Aorta (tissue), 5 donors: ENCODE measurements at regions not wholly inside any gene's neighbourhood (a gene's known extent, or its start where the extent isn't known, plus 50 kb on each side); places are given as distances from the start of the nearest gene placed in this dataset.

Experiments used
- ATAC-seq: fragments of 200-7000 bp; cut with Tn5 transposase; one replicate; pipeline ENCODE4 v1.9.1; 2022; ENCODE audit warnings: moderate library complexity; ENCODE audit not compliant: low FRiP score
- DNase-seq, 2 donors: peaks; one replicate each; pipeline ENCODE4 v3.0.0-alpha.2; 2020
- H3K27ac ChIP-seq, 2 donors: one replicate each; pipeline ENCODE4 v1.5.1; 2013; ENCODE audit warnings: low read length in 2 of 2, mild to moderate bottlenecking in 2 of 2, moderate library complexity in 2 of 2, control low read depth in 1 of 2, inconsistent platforms in 1 of 2, low read depth in 1 of 2
- H3K27me3 ChIP-seq, 2 donors: one replicate each; pipeline ENCODE4 v1.6.1; 2013; ENCODE audit warnings: control low read depth in 1 of 2, low read length in 1 of 2, mild to moderate bottlenecking in 1 of 2, moderate library complexity in 1 of 2; ENCODE audit not compliant: insufficient read depth in 2 of 2, control insufficient read depth in 1 of 2
- H3K36me3 ChIP-seq, 2 donors: one replicate each; pipeline ENCODE4 v1.6.1; 2013; ENCODE audit warnings: control low read depth in 1 of 2, low read length in 1 of 2, mild to moderate bottlenecking in 1 of 2; ENCODE audit not compliant: insufficient read depth in 2 of 2, control insufficient read depth in 1 of 2
- H3K4me1 ChIP-seq, 2 donors: one replicate each; pipeline ENCODE4 v1.6.1; 2013; ENCODE audit warnings: low read length in 2 of 2, control low read depth in 1 of 2, mild to moderate bottlenecking in 1 of 2, moderate library complexity in 1 of 2; ENCODE audit not compliant: insufficient read depth in 2 of 2, control insufficient read depth in 1 of 2
- H3K4me3 ChIP-seq, 2 donors: one replicate each; pipeline ENCODE4 v1.5.1; 2013; ENCODE audit warnings: low read length in 2 of 2, control low read depth in 1 of 2, mild to moderate bottlenecking in 1 of 2
- H3K9me3 ChIP-seq: one replicate; pipeline ENCODE4 v1.6.1; 2013; ENCODE audit warnings: mild to moderate bottlenecking, low read length; ENCODE audit not compliant: control insufficient read depth
- WGBS, 2 donors: extraction: QIAGEN DNeasy Blood & Tissue Kit; methylation state at CpG; one replicate each; pipeline ENCODE4 v1.1.7; 2013; 5-methylcytosine and 5-hydroxymethylcytosine counted together
- intact Hi-C, 2 donors: fragments of 100-400 bp; cut with DNase I; formaldehyde crosslinking; loops; one replicate each; pipeline versions ENCODE4 v1.14.2 to v1.15.0; 2022
- donor health status: healthy with polysubstance abuse.
- donor health status: Bipolar disorder and iron deficiency.
- donor health status: DM: no; HTN: no; CAD: no.
- donor health status: DM: no; HTN: no; CAD: no.
- donor health status: DM: yes; HTN: yes; CAD: no.

DNA sequence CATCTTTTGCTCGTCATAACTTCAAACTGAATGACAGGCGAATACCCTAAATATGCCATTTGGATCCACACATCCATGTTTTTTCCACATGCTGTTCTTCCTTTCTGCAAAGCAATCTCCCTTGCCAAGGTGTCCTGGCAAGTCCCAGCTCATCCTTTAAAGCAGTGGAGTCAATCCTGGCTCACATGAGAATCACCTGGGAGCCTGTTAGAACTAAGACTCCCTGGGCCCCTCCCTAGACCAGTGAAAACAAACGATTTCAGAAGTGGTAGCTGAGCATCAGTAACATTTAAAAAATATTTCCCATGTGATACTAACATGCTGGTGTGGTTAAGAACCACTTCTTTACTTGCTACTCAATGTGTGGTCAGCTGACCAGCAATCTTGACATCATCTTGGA is 50.6 kb upstream of the PARD3B start:
- DNase-seq (no peak), ATAC-seq (no peak)
- Histone ChIP-seq H3K4me3 (no peak overlapping the region), H3K36me3 (no peaks in the 10 kb centered on the region), H3K4me1 (peaks cover 5 to 7% of the 10 kb centered on the region in 2 donors), H3K9me3 (no peaks in the 10 kb centered on the region), H3K27me3 (no peaks in the 10 kb centered on the region), H3K27ac (no peak overlapping the region)
- intact Hi-C loops: no loop called here
- 90 to 92% methylated on average over 3 of the region's 3 CpGs for WGBS, 2 donors

DNA sequence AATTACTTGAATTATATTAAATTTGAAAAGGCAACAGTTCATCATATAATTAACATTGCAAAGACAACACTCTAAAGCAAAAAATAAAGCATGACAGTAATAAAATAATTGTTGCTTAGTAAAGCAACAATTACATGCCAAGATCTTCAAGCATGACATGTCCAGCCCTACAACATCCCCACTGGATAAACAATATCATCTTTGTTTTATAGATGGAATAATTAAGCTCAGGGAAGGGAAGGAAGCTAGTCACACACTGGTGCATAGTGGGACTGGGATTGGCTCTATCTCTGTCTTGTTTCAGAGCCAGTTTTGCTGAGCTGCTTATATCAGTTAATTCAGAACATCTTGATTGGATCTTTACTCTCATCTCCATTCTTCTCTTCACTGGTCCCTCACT is 49.9 kb upstream of the PARD3B start:
- no peak for ATAC-seq
- intact Hi-C loops: no loop called here
- H3K27ac ChIP-seq: no peak overlapping the region
- DNase-seq: no peak
- H3K36me3 ChIP-seq: no peaks in the 10 kb centered on the region
- peaks cover 5 to 7% of the 10 kb centered on the region in 2 donors for H3K4me1 ChIP-seq
- no peaks in the 10 kb centered on the region for H3K27me3 ChIP-seq
- H3K4me3 ChIP-seq: no peak overlapping the region
- H3K9me3 ChIP-seq: no peaks in the 10 kb centered on the region
